ENCODE measurements at regions not wholly inside any gene's neighbourhood (a gene's known extent, or its start where the extent isn't known, plus 50 kb on each side); places are given as distances from the start of the nearest gene placed in this dataset.

DNA sequence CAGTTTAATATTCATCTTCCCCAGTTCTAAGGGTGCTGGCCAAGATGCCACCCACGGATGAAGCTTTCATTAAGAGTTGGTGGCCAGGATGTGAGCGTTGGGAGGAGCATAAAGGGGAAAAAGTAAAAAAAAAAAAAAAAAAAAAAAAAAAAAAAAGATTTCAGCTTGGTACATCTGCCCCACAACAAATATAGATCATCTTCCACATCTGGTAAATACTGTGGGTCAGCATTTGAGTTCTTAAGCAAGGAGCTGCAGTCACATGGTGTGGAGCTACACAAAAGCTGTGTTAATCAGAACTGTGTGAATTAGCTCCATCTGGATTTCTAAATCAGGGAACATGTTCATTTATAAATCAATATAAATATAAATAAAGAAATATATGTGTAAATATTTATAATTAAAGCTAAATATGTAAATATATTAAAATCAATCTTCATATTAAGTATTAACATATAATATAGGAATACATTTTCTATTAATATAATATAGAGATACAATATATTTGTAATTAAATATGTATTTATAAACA is 262.3 kb downstream of the NUAK1 start:
- TF ChIP-seq POLR2A (IDR thresholded peaks at IDR 0.05) = no peak
- TF ChIP-seq, protein P1, sequence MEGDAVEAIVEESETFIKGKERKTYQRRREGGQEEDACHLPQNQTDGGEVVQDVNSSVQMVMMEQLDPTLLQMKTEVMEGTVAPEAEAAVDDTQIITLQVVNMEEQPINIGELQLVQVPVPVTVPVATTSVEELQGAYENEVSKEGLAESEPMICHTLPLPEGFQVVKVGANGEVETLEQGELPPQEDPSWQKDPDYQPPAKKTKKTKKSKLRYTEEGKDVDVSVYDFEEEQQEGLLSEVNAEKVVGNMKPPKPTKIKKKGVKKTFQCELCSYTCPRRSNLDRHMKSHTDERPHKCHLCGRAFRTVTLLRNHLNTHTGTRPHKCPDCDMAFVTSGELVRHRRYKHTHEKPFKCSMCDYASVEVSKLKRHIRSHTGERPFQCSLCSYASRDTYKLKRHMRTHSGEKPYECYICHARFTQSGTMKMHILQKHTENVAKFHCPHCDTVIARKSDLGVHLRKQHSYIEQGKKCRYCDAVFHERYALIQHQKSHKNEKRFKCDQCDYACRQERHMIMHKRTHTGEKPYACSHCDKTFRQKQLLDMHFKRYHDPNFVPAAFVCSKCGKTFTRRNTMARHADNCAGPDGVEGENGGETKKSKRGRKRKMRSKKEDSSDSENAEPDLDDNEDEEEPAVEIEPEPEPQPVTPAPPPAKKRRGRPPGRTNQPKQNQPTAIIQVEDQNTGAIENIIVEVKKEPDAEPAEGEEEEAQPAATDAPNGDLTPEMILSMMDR (IDR thresholded peaks at IDR 0.05) = no peak
